H9 (cell line): ENCODE measurements at regions not wholly inside any gene's neighbourhood (a gene's known extent, or its start where the extent isn't known, plus 50 kb on each side); places are given as distances from the start of the nearest gene placed in this dataset.
A peak's percentile ranks its signal among the peaks of the same experiment; 100 is the strongest.

Experiments
- DNase-seq: peaks from one replicate; pipeline ENCODE4 v3.0.0-alpha.2; 2017
- H2AFZ ChIP-seq: one replicate; pipeline ENCODE4 v1.6.1; 2013; ENCODE audit warnings: mild to moderate bottlenecking, low read length, control low read depth, moderate library complexity
- H2AK5ac ChIP-seq: 2 replicates; pipeline ENCODE4 v1.6.1; 2013; ENCODE audit warnings: low read length, control low read depth, mixed read lengths; ENCODE audit not compliant: insufficient read length
- H2BK120ac ChIP-seq: one replicate; pipeline ENCODE4 v1.6.1; 2013; ENCODE audit warnings: low read depth, mild to moderate bottlenecking, low read length, control low read depth, inconsistent platforms; ENCODE audit not compliant: poor library complexity, severe bottlenecking
- H2BK12ac ChIP-seq: 2 replicates; pipeline ENCODE4 v1.6.1; 2013; ENCODE audit warnings: low read length, control low read depth, mixed read lengths, low read depth; ENCODE audit not compliant: insufficient read length
- H2BK15ac ChIP-seq: 2 replicates; pipeline ENCODE4 v1.6.1; 2013; ENCODE audit warnings: low read depth, low read length, control low read depth
- H2BK20ac ChIP-seq: one replicate; pipeline ENCODE4 v1.6.1; 2013; ENCODE audit warnings: low read depth, mild to moderate bottlenecking, low read length, control low read depth, inconsistent platforms; ENCODE audit not compliant: poor library complexity, severe bottlenecking
- H2BK5ac ChIP-seq: 2 replicates; pipeline ENCODE4 v1.6.1; 2013; ENCODE audit warnings: low read length, control low read depth, mixed read lengths; ENCODE audit not compliant: insufficient read length
- H3K14ac ChIP-seq: 2 replicates; pipeline ENCODE4 v1.6.1; 2013; ENCODE audit warnings: low read length, control low read depth; ENCODE audit not compliant: insufficient read depth
- H3K18ac ChIP-seq: 2 replicates; pipeline ENCODE4 v1.6.1; 2013; ENCODE audit warnings: low read depth, mild to moderate bottlenecking, mixed read lengths, low read length, control low read depth; ENCODE audit not compliant: insufficient read length
- H3K23ac ChIP-seq: 2 replicates; pipeline ENCODE4 v1.6.1; 2013; ENCODE audit warnings: low read length, control low read depth, mixed read lengths, low read depth; ENCODE audit not compliant: insufficient read length
- H3K23me2 ChIP-seq: 2 replicates; pipeline ENCODE4 v1.6.1; 2013; ENCODE audit warnings: low read depth, mild to moderate bottlenecking, mixed read lengths, low read length, control low read depth; ENCODE audit not compliant: insufficient read length, poor library complexity, severe bottlenecking
- H3K27ac ChIP-seq: 2 replicates; pipeline ENCODE4 v1.5.1; 2013; ENCODE audit warnings: low read length, control low read depth, mixed read lengths, low read depth; ENCODE audit not compliant: insufficient read length
- H3K27me3 ChIP-seq: 2 replicates; pipeline ENCODE4 v1.6.1; 2013; ENCODE audit warnings: low read length, control low read depth, inconsistent platforms; ENCODE audit not compliant: insufficient read depth
- H3K4ac ChIP-seq: 2 replicates; pipeline ENCODE4 v1.6.1; 2013; ENCODE audit warnings: low read depth, mild to moderate bottlenecking, control low read depth, inconsistent platforms, low read length, moderate library complexity
- H3K4me1 ChIP-seq: 2 replicates; pipeline ENCODE4 v1.6.1; 2013; ENCODE audit warnings: low read length, control low read depth, inconsistent platforms; ENCODE audit not compliant: insufficient read depth
- H3K4me2 ChIP-seq: 2 replicates; pipeline ENCODE4 v1.6.1; 2013; ENCODE audit warnings: low read length, control low read depth, mixed read lengths; ENCODE audit not compliant: insufficient read length, insufficient read depth
- H3K56ac ChIP-seq: 2 replicates; pipeline ENCODE4 v1.6.1; 2013; ENCODE audit warnings: low read depth, mild to moderate bottlenecking, mixed read lengths, low read length, control low read depth; ENCODE audit not compliant: insufficient read length
- H3K79me1 ChIP-seq: 2 replicates; pipeline ENCODE4 v1.6.1; 2013; ENCODE audit warnings: low read depth, mild to moderate bottlenecking, moderate library complexity, low read length, control low read depth, inconsistent platforms; ENCODE audit not compliant: insufficient read depth, poor library complexity, severe bottlenecking
- H3K79me2 ChIP-seq: 2 replicates; pipeline ENCODE4 v1.6.1; 2013; ENCODE audit warnings: low read length, control low read depth, inconsistent platforms; ENCODE audit not compliant: insufficient read depth
- H3K9ac ChIP-seq: 2 replicates; pipeline ENCODE4 v1.6.1; 2013; ENCODE audit warnings: low read length, control low read depth, mixed read lengths; ENCODE audit not compliant: insufficient read length; ENCODE audit errors: extremely low read depth
- H3K9me3 ChIP-seq: one replicate; pipeline ENCODE4 v1.6.1; 2013; ENCODE audit warnings: low read depth, low read length, inconsistent platforms; ENCODE audit not compliant: control insufficient read depth
- H3T11ph ChIP-seq: one replicate; pipeline ENCODE4 v1.6.1; 2013; ENCODE audit warnings: mild to moderate bottlenecking, low read length, control low read depth, inconsistent platforms
- H4K20me1 ChIP-seq: one replicate; pipeline ENCODE4 v1.6.1; 2013; ENCODE audit not compliant: control insufficient read depth, insufficient read length, insufficient read depth
- H4K5ac ChIP-seq: 2 replicates; pipeline ENCODE4 v1.6.1; 2013; ENCODE audit warnings: low read depth, mild to moderate bottlenecking, mixed read lengths, low read length, control low read depth; ENCODE audit not compliant: insufficient read length
- H4K8ac ChIP-seq: replicated peaks from 2 replicates; pipeline ENCODE4 v1.6.1; 2013; ENCODE audit warnings: low read length, control low read depth, mixed read lengths, low read depth; ENCODE audit not compliant: insufficient read length
- H4K91ac ChIP-seq: 2 replicates; pipeline ENCODE4 v1.6.1; 2013; ENCODE audit warnings: low read depth, mild to moderate bottlenecking, moderate library complexity, mixed read lengths, low read length, control low read depth; ENCODE audit not compliant: insufficient read length
- H3K27ac Mint-ChIP-seq, 3 experiments: 2 replicates in 2 of 3; 3 replicates in 1 of 3; pipeline ENCODE4 v1.8.0; 2020 to 2021; ENCODE audit warnings: mixed read lengths in 3 of 3, mild to moderate bottlenecking in 1 of 3, moderate library complexity in 1 of 3
- H3K27me3 Mint-ChIP-seq: 2 replicates; pipeline ENCODE4 v1.8.0; 2021; ENCODE audit warnings: low read depth, mild to moderate bottlenecking, moderate library complexity, mixed read lengths
- H3K36me3 Mint-ChIP-seq, 3 experiments: 2 replicates in 2 of 3; 3 replicates in 1 of 3; pipeline ENCODE4 v1.8.0; 2020 to 2021; ENCODE audit warnings: low read depth in 3 of 3, mixed read lengths in 3 of 3; ENCODE audit not compliant: insufficient read depth in 1 of 3
- H3K4me1 Mint-ChIP-seq, 2 experiments: 2 replicates each; pipeline ENCODE4 v1.8.0; 2020; ENCODE audit warnings: mixed read lengths in 2 of 2
- H3K4me3 Mint-ChIP-seq, 2 experiments: 2 replicates in 1 of 2; 3 replicates in 1 of 2; pipeline ENCODE4 v1.8.0; 2020 to 2021; ENCODE audit warnings: mild to moderate bottlenecking in 2 of 2, mixed read lengths in 2 of 2, moderate library complexity in 1 of 2
- H3K9me3 Mint-ChIP-seq, 2 experiments: 2 replicates in 1 of 2; 3 replicates in 1 of 2; pipeline ENCODE4 v1.8.0; 2020; ENCODE audit warnings: mild to moderate bottlenecking in 2 of 2, mixed read lengths in 2 of 2, moderate library complexity in 1 of 2
- CTCF ChIP-seq: fragments of 200-600 bp; sonication (generic); conservative IDR thresholded peaks from 3 replicates; pipeline ENCODE4 v1.8.0; 2021; ENCODE audit warnings: antibody characterized with exemption, mild to moderate bottlenecking
- WGBS: extraction: QIAGEN DNeasy Blood & Tissue Kit; methylation state at CpG from one replicate; pipeline ENCODE4 v1.1.7; 2013; ENCODE audit warnings: missing lambda C conversion rate, low lambda C conversion rate, mixed read lengths; ENCODE audit not compliant: insufficient read length; ENCODE audit errors: extremely low coverage; 5-methylcytosine and 5-hydroxymethylcytosine counted together

GRCh38 chr5:128896675-128897074 lies 68.6 kb upstream of the SLC27A6 start:
- no peaks in the 10 kb centered on the region for H3K79me2 ChIP-seq
- no peak overlapping the region for H2AFZ ChIP-seq
- no peak overlapping the region for H2BK20ac ChIP-seq
- H3T11ph ChIP-seq: no peak overlapping the region
- no peaks in the 10 kb centered on the region for H3K27me3 ChIP-seq
- no peaks in the 10 kb centered on the region for H3K36me3 Mint-ChIP-seq
- H3K4me2 ChIP-seq: no peak overlapping the region
- TF ChIP-seq CTCF: no peak
- H3K9me3 ChIP-seq: no peaks in the 10 kb centered on the region
- H3K9ac ChIP-seq: no peak overlapping the region
- peak overlapping the region in 1 of 3 experiments; percentile 44; a peak in 1 of 7 replicates for H3K27ac Mint-ChIP-seq
- H3K23ac ChIP-seq: no peak overlapping the region
- no peak overlapping the region for H4K91ac ChIP-seq
- H3K79me1 ChIP-seq: no peaks in the 10 kb centered on the region
- no peaks in the 10 kb centered on the region for H3K4me1 ChIP-seq
- H2BK5ac ChIP-seq: no peak overlapping the region
- H3K4me3 Mint-ChIP-seq: no peak overlapping the region
- H2BK120ac ChIP-seq: no peak overlapping the region
- H2AK5ac ChIP-seq: no peak overlapping the region
- no peak overlapping the region for H2BK15ac ChIP-seq
- no peaks in the 10 kb centered on the region for H3K27me3 Mint-ChIP-seq
- no peak overlapping the region for H3K14ac ChIP-seq
- H3K27ac ChIP-seq: no peak overlapping the region
- H2BK12ac ChIP-seq: no peak overlapping the region
- no peak overlapping the region for H3K56ac ChIP-seq
- no peak overlapping the region for H4K5ac ChIP-seq
- no peaks in the 10 kb centered on the region for H4K20me1 ChIP-seq
- no peak overlapping the region for H4K8ac ChIP-seq
- WGBS: no CpG with 5 or more reads among the region's 2 CpGs
- no peak for DNase-seq
- H3K4ac ChIP-seq: no peak overlapping the region
- H3K18ac ChIP-seq: no peak overlapping the region
- no peaks in the 10 kb centered on the region; a peak in 1 of 5 replicates for H3K9me3 Mint-ChIP-seq
- no peaks in the 10 kb centered on the region for H3K4me1 Mint-ChIP-seq
- H3K23me2 ChIP-seq: no peaks in the 10 kb centered on the region
